HG02981 (cell line): ENCODE measurements at regions not wholly inside any gene's neighbourhood (a gene's known extent, or its start where the extent isn't known, plus 50 kb on each side); places are given as distances from the start of the nearest gene placed in this dataset.

Experiments used
- ATAC-seq: cut with Tn5 transposase; IDR thresholded peaks from one replicate; pipeline ENCODE4 v1.9.1; 2021; ENCODE audit warnings: mild to moderate bottlenecking, moderate library complexity; ENCODE audit not compliant: unreplicated experiment

DNA sequence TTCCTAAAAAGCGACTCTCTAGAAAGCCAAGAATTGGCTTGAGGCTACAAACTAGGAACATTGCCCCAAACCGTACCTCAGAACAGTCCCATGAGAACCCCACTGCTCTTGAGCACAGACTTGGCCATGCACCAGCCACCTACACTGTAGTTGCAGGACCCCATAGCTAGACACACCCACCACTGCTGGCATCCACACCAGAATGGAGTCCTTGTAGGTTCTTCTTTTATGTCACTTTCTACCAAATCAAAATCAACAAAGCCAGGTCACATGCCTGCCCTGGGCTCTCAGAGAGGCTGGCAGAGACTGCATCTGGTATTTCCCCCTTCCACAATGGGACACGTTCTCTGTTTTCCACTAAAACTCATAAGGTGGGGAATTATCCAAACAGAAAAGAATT, 290.5 kb downstream of the SHOX2 start:
- ATAC-seq, result no peak

DNA sequence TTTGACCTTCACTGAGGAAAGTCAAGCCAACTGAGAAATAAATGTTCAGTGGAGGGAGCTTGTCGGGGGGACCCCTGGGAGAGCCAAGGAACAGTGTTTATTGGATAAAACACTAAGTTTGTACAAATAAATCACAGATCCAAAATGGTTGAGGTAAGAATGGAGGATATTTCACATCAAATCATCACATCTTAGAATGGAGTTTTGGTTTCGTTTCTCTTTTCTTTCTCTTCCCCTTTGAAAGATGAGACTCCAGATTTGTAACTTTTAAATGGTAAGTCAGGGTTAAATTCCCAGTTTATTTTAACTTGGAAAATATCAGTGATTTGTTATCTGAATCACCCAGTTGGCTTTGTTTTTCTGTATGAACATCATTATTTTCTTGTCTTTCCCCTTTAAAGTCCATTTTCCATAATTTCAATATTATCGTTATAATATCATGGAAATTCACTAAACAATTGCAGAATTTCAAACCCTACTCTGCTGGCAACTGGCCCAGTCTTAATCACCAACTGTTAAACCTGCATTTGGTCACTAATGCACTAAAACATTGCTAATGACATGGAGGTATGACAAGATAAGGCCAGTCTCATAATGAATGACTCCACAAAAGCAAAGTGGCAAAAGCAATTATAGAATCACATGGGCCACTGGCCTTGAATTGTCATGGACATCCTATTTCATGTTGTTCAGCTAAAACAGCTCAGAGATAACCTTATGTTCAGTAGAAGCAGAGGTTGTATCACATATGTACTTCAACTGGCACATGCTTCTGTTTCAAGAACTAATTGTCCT, 295.1 kb downstream of the SHOX2 start:
- ATAC-seq, result no peak

DNA sequence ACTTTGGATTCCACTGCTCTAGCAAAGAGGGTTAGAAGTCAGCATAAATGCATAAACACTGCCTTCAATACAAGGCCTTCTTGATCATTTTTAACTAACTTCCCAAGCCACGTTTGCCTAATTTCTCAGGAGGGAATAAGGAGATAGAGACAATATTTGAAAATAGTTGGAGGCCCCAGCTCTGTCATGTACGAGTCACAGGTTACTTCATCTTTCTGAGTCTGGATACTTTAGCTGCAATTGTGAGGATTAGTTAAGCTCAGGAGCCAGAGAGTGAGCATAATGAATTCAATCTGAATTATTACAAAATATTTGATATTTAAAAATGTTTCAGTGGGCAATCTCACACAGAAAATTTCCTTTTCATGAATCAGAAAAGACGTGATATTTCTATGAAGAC, 298.9 kb downstream of the SHOX2 start:
- ATAC-seq, result no peak

DNA sequence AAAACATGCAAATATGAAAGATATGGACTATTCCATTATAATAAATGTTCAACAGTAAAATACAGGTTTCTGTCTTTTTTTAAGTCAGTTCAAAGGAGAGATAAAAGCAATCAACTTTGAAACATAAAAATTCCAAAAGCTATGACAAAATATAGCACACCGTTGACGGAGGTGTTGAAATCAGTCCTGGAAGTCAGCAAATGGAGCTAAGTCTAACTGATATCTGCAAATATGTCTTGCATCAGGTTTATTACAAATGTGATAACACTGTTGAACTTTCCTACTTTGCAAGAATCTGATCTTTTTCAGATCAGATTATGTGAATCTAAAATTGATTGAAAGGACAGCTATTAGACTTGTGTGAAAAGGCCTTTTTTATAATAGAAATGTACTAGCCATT, 300.7 kb downstream of the SHOX2 start:
- no peak for ATAC-seq

DNA sequence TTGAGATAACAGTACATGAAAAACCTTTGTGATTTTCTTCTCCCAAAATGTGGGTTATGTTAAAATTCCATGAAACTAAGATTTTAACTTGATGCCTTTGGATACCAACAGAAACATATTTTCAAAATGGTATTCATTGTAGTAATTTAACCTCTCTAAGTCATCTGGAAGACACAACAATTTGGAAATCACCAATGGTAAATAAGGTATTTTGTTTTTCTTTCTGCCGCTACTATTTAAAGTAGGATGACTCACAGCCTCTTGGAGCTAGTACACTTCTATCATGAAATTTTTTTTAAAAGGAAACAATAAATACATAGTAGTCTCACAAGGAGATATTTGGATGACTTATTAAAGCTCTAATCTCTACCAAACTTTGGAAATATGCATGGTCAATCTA, 291.6 kb upstream of the VEPH1 start:
- ATAC-seq, result no peak

DNA sequence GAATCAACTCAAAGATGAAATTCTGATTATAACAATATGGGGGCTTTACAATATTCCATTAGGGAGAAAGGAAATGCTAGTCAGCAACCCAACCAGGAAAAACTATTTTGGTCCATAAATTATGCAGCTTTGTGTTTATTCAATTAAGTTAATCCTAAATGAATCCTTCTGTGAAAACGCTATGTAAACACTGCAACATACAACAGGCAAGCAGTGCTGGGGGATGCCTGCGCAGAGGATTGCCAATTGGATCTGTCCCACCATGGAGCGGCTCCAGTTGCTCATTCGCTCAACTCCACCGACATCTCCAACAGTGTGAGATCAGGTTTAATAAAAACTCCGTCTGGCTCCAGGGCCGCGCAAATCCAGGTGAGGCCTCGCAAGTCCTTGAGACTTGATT, 290.5 kb upstream of the VEPH1 start:
- ATAC-seq, result no peak

DNA sequence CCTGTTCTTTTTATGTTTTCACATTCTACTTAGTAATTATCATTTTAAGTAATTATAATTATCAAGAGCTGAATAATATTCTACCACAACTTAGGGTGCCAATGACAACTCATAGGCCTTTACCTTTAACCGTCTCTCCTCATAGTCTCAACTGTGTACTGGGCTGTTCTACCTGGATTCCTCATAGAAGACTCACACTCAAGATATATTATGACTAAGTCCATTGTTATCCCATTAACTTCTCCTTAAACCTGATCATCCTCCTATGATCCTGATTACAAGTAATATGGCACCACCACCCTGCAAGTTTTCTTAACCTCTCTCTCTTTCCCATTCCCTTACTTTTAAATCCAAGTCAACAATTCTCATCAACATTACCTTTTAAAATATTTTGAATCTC, 285.9 kb upstream of the VEPH1 start:
- ATAC-seq, result no peak

DNA sequence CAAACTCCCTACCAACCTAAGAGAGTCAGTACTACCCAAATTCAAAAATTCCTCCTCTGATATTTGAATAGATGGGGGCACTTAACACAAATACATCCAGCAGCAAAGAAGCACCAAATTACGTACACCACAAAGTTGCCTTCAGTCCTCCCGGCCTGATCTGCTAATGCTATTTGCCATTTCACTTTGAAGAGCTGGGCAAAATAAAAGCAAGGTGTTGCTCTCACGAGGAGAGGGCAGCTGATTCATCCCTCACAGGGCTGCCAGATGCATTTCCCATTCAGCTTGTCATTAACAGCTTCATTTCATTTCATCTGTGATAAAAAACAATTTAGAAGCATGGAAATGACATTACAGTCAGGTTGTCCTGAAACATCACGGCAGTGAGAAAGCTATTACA, 283.4 kb upstream of the VEPH1 start:
- no peak for ATAC-seq

DNA sequence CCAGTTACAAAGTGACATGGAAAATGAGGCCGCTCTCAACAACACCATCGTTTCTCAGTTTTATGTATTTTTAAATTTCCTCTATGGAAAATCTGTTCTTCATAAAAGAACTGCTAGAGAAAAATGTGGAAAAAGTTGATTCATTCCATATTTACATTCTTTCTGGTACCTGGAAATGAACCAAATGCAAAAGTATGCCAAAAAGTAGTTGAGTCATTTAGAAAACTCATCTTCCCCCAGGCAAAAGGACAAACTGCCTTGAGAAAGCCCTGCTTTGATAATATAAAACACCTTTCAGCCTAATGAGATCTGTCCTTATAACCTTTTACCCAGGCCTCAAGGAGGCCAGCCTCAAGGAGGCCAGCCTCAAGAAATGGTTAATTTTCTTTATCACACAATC, 283.0 kb upstream of the VEPH1 start:
- ATAC-seq, result no peak

DNA sequence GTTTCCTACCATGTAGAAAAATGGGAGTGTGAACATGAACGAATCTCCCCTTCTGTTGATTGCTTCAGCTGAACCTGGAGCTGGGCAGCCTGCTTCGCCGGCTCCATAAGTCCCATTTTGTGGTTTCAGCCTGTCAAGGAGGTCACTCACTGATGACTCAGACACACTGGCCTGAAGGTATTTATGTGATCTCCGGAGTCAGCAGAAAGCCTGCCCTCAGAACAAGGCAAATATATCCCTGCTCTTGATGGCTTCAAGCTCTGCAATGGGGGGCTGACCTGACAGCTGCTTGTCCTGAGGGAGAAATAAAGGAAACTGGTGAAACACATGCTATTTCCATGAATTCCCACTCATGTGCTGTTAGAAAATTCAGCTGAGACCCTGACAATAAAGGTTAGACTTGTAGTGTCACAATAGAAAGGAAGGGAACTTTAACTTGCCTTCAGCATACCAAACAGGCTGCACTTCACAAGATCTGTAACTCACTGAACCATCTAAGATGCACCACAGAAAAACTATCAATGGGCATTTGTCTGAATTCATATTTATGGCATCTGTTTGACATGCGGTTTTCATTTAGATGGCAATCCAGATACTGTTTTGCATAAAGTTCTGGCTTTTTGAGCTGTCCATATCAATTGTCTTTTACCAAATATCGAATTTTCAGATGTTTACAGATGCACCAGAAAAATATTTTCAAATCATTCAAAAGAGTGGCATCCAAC, 282.0 kb upstream of the VEPH1 start:
- ATAC-seq, result no peak

DNA sequence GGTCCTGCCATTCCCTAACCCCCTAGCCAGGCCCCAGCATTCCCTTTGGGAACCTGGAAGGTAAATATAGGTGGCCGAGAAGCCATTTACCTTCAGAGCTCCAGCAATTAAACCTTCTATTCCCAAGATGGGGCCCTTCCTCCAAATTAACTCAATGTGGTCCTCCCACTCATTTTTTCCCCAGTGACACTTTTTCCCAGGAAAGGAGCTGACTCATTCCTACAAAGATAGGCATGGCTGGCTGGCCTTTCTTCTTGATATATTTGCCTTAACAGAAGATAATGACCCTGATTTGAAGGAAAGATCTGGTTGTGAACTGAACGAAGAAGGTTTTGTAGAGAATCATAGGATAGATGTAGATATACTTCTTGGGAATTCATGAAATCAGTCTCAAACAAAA, 279.0 kb upstream of the VEPH1 start:
- ATAC-seq, result no peak

DNA sequence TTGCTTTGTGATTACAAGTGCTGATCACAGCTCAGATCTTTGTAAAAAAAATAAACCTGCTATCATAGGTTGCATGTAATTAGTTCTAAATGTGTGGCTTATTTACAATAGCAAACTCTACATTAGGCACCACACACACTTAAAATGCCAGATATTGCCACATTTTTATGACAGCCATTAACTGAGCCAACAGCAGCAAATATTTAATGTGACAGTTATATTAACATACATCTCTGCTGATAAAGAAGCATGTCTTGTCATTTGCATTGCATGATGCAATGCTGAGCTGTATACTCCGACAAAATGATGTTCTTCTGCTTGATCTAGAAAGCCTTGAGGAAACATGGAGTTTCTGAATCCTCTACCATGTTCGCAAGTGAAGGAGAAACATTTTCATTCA, 273.6 kb upstream of the VEPH1 start:
- ATAC-seq, result no peak

DNA sequence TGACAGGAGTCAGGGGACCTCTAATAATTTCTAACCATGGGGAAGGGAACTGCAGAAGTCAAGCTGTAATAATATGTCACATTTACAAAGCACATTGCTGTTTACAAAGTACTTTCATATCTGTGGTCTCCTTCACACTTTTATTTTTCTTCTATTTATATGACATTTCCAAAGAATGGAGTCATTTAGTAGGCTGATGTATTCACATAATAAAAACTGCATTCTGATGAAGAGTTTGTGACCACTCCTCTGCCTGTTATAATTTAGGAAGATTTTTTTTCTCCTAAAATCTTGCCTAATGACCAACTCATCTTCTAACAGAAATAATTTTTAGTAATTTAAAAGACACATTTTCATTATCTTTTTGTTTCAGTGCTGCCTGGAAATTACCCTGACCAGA, 272.2 kb upstream of the VEPH1 start:
- no peak for ATAC-seq

DNA sequence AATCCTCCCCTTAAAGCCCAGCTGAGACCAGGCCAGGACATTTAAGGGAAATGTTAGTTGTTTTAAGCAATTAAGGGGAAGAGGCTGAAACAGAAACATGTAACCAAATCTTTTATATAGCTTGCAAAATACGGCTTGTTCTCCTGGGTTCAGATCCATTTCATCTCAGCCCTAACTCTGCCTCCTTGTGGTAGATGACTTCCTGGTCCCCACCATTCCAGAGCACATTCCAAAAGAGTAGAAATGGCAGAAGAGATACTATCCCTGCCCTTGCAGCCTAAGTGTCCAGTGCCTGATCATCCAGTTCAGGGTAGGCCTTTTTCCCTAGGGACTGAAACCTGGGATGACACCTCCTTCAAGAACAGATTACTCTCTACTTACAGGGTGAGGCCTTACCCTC, 266.2 kb upstream of the VEPH1 start:
- no peak for ATAC-seq

DNA sequence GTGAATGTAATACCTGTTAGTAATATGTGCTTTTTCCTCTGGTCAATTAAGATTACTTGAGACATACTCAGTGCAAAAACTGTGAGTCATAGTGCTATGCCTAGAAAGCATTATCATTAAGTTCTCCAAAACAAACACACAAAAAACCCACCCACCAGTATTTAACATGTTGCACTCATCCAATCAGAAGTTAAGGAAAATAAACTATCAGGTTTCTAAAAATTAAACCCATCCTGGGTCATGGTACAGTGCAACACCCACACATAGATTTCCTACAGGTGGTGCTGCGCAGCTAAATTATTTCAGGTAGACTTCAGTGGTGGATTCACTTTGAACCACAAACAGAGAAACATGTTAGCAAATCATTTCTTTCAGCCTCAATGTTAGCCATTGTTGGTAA, 264.4 kb upstream of the VEPH1 start:
- ATAC-seq, result no peak

DNA sequence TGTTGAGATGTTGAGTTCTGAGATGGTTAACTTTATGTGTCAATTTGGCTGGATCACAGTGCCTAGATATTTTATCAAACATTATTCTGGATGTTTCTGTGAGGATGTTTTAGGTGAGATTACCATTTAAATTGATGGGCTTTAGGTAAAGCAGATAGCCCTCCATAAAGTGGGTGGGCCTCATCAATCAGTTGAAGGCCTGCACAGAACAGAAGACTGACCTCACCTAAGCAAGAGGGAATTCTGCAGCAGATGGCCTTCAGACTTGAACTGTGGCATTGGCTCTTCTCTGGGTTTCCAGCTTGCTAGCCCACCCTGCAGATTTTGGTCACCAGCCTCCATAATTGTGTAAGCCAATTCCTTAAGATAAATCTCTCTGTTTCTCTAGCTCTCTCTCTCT, 260.4 kb upstream of the VEPH1 start:
- ATAC-seq, result no peak

DNA sequence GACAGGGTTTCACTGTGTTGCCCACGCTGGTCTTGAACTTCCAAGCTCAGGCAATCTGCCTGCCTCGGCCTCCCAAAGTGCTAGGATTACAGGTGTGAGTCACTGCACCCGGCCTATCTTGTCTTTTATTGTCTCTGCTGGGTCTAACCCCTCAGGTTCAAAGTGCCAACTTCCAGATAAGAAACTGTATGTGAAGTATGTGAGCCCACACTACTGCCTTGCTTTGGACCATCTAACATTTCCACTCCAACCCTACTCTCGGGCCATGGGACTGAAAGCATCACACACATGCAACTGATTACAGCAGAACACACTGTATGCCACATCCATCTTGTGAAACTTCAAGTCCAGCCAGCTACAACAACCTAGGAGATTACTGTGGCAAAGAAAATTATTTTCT, 256.1 kb upstream of the VEPH1 start:
- ATAC-seq, result no peak

DNA sequence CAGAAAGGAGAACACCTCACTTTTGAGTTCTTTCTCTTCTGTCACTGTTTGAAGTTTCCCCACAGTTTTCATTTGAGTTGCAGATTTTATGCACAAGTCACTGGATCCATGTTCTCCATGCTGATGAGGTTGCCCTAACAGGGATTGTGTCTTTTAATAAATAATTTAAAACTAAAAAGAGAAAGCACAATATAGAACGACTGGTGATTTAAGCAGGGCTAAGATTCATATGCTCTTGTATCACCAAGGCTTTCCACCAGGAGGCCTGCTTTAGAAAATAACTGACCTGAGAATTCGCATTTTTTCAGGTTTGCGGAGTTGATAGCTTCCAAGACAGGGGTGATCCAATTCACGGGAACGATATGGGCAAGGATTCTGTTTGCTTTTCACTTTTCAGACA, 252.0 kb upstream of the VEPH1 start:
- no peak for ATAC-seq

DNA sequence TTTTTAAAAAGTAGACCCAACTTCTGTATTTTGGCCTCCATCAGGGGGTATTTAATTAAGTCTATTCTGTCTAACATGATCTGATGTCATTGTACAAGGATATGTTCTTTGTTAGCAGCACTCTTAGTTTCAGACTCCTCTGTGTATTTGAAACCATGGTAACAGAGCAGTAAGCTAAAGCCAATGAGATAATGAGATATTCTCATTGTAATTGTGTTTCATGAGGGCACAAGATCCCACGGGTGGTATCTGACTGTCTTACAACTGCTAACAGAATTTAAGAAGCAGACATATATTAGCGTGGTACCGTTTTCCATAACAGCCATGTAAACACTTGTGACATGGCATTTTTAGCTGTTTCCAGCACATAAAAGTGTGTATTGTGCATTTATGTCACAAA, 251.2 kb upstream of the VEPH1 start:
- no peak for ATAC-seq

DNA sequence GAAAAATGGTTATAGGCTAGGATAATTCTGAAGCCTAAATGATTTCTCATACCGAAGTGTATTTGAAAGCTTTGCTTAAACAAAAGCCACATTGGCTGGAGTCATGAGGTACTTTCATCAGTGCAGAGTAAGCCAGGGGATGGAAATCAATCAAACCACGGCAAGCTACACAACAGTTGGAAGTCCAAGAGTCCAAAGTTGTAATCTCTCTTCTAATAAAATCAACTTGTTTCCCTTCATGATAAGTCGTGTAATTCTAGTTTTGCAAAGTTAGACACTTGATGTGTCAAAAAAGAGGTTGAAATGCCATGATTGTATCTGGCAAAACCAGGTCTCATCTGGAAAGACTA, 250.5 kb upstream of the VEPH1 start:
- ATAC-seq, result no peak

DNA sequence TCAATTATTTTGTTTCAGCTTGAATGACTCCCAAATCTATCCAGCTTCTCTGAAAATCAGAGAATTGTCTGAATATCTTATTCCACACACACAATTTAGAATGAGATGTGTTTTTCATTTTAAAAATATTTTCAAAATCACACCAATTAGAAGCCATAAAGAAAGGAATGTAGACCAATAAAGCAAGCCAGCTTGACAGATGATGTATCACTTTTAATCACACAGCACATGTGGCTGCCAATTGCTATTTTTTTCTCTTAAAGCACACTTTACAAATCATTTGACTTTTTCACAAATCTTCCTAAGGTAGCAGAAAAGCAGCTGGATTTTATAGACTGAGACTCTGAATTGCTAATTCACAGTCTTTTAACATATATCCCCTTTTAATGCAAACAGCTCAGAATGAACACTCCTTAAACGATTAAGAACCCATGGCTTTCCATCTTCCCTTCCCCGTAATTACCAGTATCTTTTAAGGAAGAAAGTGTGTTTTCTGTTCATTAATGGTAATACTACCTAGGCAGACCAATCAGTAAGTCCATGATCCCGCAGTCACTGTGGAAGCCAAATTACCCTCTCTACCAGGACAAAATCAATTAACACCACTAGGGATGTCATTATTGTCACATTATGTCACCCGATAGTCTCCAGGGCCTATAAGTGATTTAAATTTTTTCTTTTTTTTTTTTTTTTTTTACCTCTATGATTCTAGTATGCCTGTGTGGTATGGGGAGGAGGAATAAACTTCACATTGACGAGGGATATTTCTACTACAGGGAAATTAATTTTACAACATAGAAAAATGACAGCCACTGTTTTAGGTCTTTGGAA, 250.0 kb upstream of the VEPH1 start:
- no peak for ATAC-seq

DNA sequence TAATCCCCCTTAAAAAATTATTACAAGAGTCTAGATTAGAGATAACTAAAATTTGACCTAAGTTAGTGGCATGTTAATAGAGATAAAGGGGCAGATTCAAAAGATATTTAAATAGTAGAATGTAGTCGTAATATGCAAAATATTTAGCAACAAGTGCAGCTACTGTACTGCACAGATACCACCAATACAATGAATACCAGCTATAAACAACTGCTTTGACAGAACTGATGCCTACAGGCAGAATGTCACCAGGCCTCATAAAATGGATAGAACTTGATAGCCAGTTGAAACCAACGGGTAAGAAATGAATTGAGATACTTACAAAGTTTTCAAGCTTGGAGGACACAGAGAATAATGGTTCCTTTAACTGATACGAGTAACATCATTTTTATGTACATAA, 249.3 kb upstream of the VEPH1 start:
- ATAC-seq, result no peak
